ENCODE measurements at regions not wholly inside any gene's neighbourhood (a gene's known extent, or its start where the extent isn't known, plus 50 kb on each side); places are given as distances from the start of the nearest gene placed in this dataset.

DNA sequence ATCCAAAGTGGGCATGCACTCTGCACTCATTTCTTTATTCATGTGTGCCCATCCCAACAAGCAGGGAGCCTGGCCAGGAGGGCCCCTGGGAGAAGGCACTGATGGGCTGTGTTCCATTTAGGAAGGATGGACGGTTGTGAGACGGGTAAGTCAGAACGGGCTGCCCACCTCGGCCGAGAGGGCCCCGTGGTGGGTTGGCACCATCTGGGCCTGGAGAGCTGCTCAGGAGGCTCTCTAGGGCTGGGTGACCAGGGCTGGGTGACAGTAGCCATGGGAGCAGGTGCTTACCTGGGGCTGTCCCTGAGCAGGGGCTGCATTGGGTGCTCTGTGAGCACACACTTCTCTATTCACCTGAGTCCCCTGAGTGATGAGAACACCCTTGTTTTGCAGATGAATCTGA, 129.3 kb upstream of the B3GAT1 start:
- TF ChIP-seq POLR2AphosphoS5 (IDR thresholded peaks at IDR 0.05): no peak
- TF ChIP-seq, protein P1, sequence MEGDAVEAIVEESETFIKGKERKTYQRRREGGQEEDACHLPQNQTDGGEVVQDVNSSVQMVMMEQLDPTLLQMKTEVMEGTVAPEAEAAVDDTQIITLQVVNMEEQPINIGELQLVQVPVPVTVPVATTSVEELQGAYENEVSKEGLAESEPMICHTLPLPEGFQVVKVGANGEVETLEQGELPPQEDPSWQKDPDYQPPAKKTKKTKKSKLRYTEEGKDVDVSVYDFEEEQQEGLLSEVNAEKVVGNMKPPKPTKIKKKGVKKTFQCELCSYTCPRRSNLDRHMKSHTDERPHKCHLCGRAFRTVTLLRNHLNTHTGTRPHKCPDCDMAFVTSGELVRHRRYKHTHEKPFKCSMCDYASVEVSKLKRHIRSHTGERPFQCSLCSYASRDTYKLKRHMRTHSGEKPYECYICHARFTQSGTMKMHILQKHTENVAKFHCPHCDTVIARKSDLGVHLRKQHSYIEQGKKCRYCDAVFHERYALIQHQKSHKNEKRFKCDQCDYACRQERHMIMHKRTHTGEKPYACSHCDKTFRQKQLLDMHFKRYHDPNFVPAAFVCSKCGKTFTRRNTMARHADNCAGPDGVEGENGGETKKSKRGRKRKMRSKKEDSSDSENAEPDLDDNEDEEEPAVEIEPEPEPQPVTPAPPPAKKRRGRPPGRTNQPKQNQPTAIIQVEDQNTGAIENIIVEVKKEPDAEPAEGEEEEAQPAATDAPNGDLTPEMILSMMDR (IDR thresholded peaks at IDR 0.05): no peak
- no peak for TF ChIP-seq EP300 (IDR thresholded peaks at IDR 0.05)
- TF ChIP-seq POLR2A (IDR thresholded peaks at IDR 0.05): no peak
